Myocyte (in vitro differentiated cells): ENCODE measurements at regions not wholly inside any gene's neighbourhood (a gene's known extent, or its start where the extent isn't known, plus 50 kb on each side); places are given as distances from the start of the nearest gene placed in this dataset.
A peak's percentile ranks its signal among the peaks of the same experiment; 100 is the strongest.

Source experiments
- DNase-seq: peaks from one replicate; pipeline ENCODE4 v3.0.0-alpha.2; 2012; ENCODE audit warnings: low read depth

GRCh38 chr2:7701791-7702190 is 784.6 kb downstream of the RNF144A start:
- no peak for DNase-seq

- no peak for DNase-seq
Observed at GRCh38 chr2:7703048-7703447, 785.8 kb downstream of the RNF144A start.

- DNase-seq, result no peak
Observed at GRCh38 chr2:7703543-7704144, 786.4 kb downstream of the RNF144A start.

- DNase-seq, result no peak
Observed at GRCh38 chr2:7704296-7704865, 787.2 kb downstream of the RNF144A start.

- DNase-seq, result no peak
Observed at GRCh38 chr2:7706791-7707190, 789.6 kb downstream of the RNF144A start.

- no peak for DNase-seq
Observed at GRCh38 chr2:7707723-7708122, 790.5 kb downstream of the RNF144A start.

GRCh38 chr2:7709907-7710306 is 792.7 kb downstream of the RNF144A start:
- peak; percentile 1 for DNase-seq

- no peak for DNase-seq
Observed at GRCh38 chr2:7711167-7711566, 794.0 kb downstream of the RNF144A start.

GRCh38 chr2:7719876-7720275 is 802.7 kb downstream of the RNF144A start:
- no peak for DNase-seq

GRCh38 chr2:7721413-7721995 is 804.3 kb downstream of the RNF144A start:
- DNase-seq, result no peak

- DNase-seq, result no peak
Observed at GRCh38 chr2:7722212-7722910, 805.1 kb downstream of the RNF144A start.

- no peak for DNase-seq
Observed at GRCh38 chr2:7724336-7724735, 807.1 kb downstream of the RNF144A start.

- peak; percentile 6 for DNase-seq
Observed at GRCh38 chr2:7725171-7725849, 808.1 kb downstream of the RNF144A start.

- DNase-seq, result no peak
Observed at GRCh38 chr2:7725850-7726242, 808.6 kb downstream of the RNF144A start.

GRCh38 chr2:7726989-7727388 is 809.8 kb downstream of the RNF144A start:
- DNase-seq, result no peak

GRCh38 chr2:7728388-7728787 is 811.2 kb downstream of the RNF144A start:
- DNase-seq, result no peak

- no peak for DNase-seq
Observed at GRCh38 chr2:7730449-7730848, 813.2 kb downstream of the RNF144A start.

GRCh38 chr2:7730990-7731389 is 813.8 kb downstream of the RNF144A start:
- DNase-seq, result no peak

GRCh38 chr2:7732497-7732896 is 815.3 kb downstream of the RNF144A start:
- no peak for DNase-seq

GRCh38 chr2:7736646-7737305 is 819.6 kb downstream of the RNF144A start:
- no peak for DNase-seq

- DNase-seq, result no peak
Observed at GRCh38 chr2:7738596-7738995, 821.4 kb downstream of the RNF144A start.
